T-cell (primary cell): ENCODE measurements at regions not wholly inside any gene's neighbourhood (a gene's known extent, or its start where the extent isn't known, plus 50 kb on each side); places are given as distances from the start of the nearest gene placed in this dataset.

Experiments
- ATAC-seq, 4 experiments: fragments of 200-7000 bp in 3 of 4; fragments of 150-1000 bp in 1 of 4; cut with Tn5 transposase; replicated peaks in 1 of 4; 1 replicate in 3 of 4; 2 replicates in 1 of 4; pipeline ENCODE4 v1.10.0; 2021; ENCODE audit warnings: moderate library complexity in 3 of 4, mild to moderate bottlenecking in 2 of 4, moderate number of reproducible peaks in 1 of 4
- CTCF ChIA-PET, 2 donors: fragments of 300-600 bp; sonication (Branson Sonifier 250); formaldehyde crosslinking; loops; one replicate each; lab custom pipeline; 2022; ENCODE audit warnings: antibody characterized with exemption in 2 of 2; lab: Charles Lee
- POLR2A ChIA-PET, 2 donors: fragments of 300-600 bp; sonication (Branson Sonifier 250); formaldehyde crosslinking; loops; one replicate each; lab custom pipeline; 2022; ENCODE audit warnings: antibody characterized with exemption in 2 of 2; lab: Charles Lee
- DNase-seq, 35 experiments: peaks; one replicate each; pipeline versions ENCODE4 v3.0.0 to v3.0.0-alpha.2; 2013 to 2023
- H3K27ac ChIP-seq: one replicate; pipeline ENCODE4 v1.5.1; 2013; ENCODE audit warnings: low read length
- H3K27me3 ChIP-seq, 2 experiments: replicated peaks in 1 of 2; 1 replicate in 1 of 2; 2 replicates in 1 of 2; pipeline versions ENCODE4 v1.6.1 to v1.7.0; 2013; ENCODE audit warnings: low read length in 1 of 2, mixed read lengths in 1 of 2; ENCODE audit not compliant: control insufficient read depth in 2 of 2, insufficient read depth in 2 of 2; ENCODE audit errors: extremely low read depth in 1 of 2
- H3K36me3 ChIP-seq, 2 donors: 1 replicate in 1 of 2; 2 replicates in 1 of 2; pipeline versions ENCODE4 v1.6.1 to v1.7.0; 2013; ENCODE audit warnings: low read length in 1 of 2; ENCODE audit not compliant: control insufficient read depth in 2 of 2, insufficient read depth in 1 of 2; ENCODE audit errors: extremely low read depth in 1 of 2
- H3K4me1 ChIP-seq, 2 experiments: 1 replicate in 1 of 2; 2 replicates in 1 of 2; pipeline versions ENCODE4 v1.6.1 to v1.7.0; 2013; ENCODE audit warnings: low read length in 2 of 2, mixed read lengths in 1 of 2; ENCODE audit not compliant: insufficient read depth in 2 of 2, control insufficient read depth in 1 of 2; ENCODE audit errors: extremely low read depth in 1 of 2
- H3K4me3 ChIP-seq, 2 donors: 1 replicate in 1 of 2; 2 replicates in 1 of 2; pipeline versions ENCODE4 v1.5.1 to v1.7.0; 2013; ENCODE audit warnings: mild to moderate bottlenecking in 2 of 2, low read length in 1 of 2, moderate library complexity in 1 of 2; ENCODE audit not compliant: control insufficient read depth in 1 of 2; ENCODE audit errors: extremely low read depth in 1 of 2
- H3K9me3 ChIP-seq: 2 replicates; pipeline ENCODE4 v1.7.0; 2013
- H3K27ac Mint-ChIP-seq, 2 donors: one replicate each; pipeline ENCODE4 v1.8.0; 2020 to 2021; ENCODE audit warnings: mild to moderate bottlenecking in 2 of 2, mixed read lengths in 2 of 2
- H3K27me3 Mint-ChIP-seq, 2 donors: one replicate each; pipeline ENCODE4 v1.8.0; 2021 to 2022; ENCODE audit warnings: mixed read lengths in 2 of 2
- H3K36me3 Mint-ChIP-seq: one replicate; pipeline ENCODE4 v1.8.0; 2021; ENCODE audit warnings: mixed read lengths
- H3K4me1 Mint-ChIP-seq, 3 donors: one replicate each; pipeline ENCODE4 v1.8.0; 2020 to 2022; ENCODE audit warnings: mixed read lengths in 3 of 3, mild to moderate bottlenecking in 1 of 3
- H3K4me3 Mint-ChIP-seq, 3 donors: one replicate each; pipeline ENCODE4 v1.8.0; 2020 to 2022; ENCODE audit warnings: mild to moderate bottlenecking in 3 of 3, mixed read lengths in 3 of 3, moderate library complexity in 3 of 3
- H3K9me3 Mint-ChIP-seq, 3 donors: one replicate each; pipeline ENCODE4 v1.8.0; 2020 to 2022; ENCODE audit warnings: mixed read lengths in 3 of 3
- WGBS: methylation state at CpG from one replicate; pipeline ENCODE4 v1.1.5; 2013; ENCODE audit warnings: missing lambda C conversion rate; ENCODE audit not compliant: insufficient coverage; 5-methylcytosine and 5-hydroxymethylcytosine counted together

- no peaks in the 10 kb centered on the region for H3K9me3 ChIP-seq
- Mint-ChIP-seq H3K9me3 (no peaks in the 10 kb centered on the region), H3K27ac (no peak overlapping the region), H3K4me1 (no peaks in the 10 kb centered on the region), H3K27me3 (peaks cover 16 to 17% of the 10 kb centered on the region in 2 donors), H3K36me3 (no peaks in the 10 kb centered on the region), H3K4me3 (no peak overlapping the region)
- no peaks in the 10 kb centered on the region for H3K4me1 ChIP-seq
- H3K4me3 ChIP-seq = no peak overlapping the region
- H3K36me3 ChIP-seq = no peaks in the 10 kb centered on the region
- ChIA-PET POLR2A (no interaction called here), CTCF (no interaction called here)
- no peak for DNase-seq
- no peak overlapping the region for H3K27ac ChIP-seq
- H3K27me3 ChIP-seq = peaks cover 0 to 15% of the 10 kb centered on the region in 2 experiments
- no CpG with 5 or more reads among the region's 2 CpGs for WGBS
- no peak for ATAC-seq
These were observed 133.1 kb downstream of the COPS8 start for GRCh38 chr2:237218756-237219155.

DNA sequence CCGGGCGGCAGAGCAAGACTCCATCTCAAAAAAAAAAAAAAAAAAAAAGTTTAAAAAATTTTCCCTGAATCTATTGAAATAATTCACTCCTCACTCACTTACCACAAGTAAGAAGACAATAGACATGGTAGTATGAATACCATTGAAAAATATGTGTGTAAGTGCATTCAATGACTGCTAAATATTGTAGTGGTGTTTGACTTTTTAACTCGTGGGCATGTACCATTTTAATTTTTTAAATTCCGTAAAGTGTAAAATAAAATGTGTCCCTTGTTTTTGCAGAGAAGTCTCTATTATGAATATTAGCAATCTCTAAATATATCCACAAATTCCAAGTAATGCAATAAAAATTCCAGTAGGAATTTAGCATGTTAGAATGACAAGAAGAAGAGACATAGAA, 134.1 kb downstream of the COPS8 start:
- ChIA-PET CTCF (interaction anchor here in 1 of 2 donors (0.6 kb wide), 1 partner anchor 25 kb away, joined by 6 read pairs; no protein-coding TSS in a partner anchor), POLR2A (no interaction called here)
- peaks cover 16 to 21% of the 10 kb centered on the region in 2 donors for H3K27me3 Mint-ChIP-seq
- H3K4me1 Mint-ChIP-seq = no peaks in the 10 kb centered on the region
- no peak for ATAC-seq
- no peak for DNase-seq
- Histone ChIP-seq H3K36me3 (no peaks in the 10 kb centered on the region), H3K9me3 (no peaks in the 10 kb centered on the region), H3K4me1 (no peaks in the 10 kb centered on the region), H3K27me3 (peaks cover 0 to 15% of the 10 kb centered on the region in 2 experiments), H3K27ac (no peak overlapping the region), H3K4me3 (no peak overlapping the region)
- H3K9me3 Mint-ChIP-seq = no peaks in the 10 kb centered on the region
- no CpG with 5 or more reads among the region's 4 CpGs for WGBS
- H3K36me3 Mint-ChIP-seq = no peaks in the 10 kb centered on the region
- H3K27ac Mint-ChIP-seq = no peak overlapping the region
- H3K4me3 Mint-ChIP-seq = no peak overlapping the region

- CTCF ChIA-PET = interaction anchor here (0.6 to 0.7 kb wide), 2 partner anchors 1036 to 1215 kb away, joined by 3 read pairs; no protein-coding TSS in a partner anchor
- H3K27ac ChIP-seq = no peak overlapping the region
- no peak overlapping the region for H3K4me3 Mint-ChIP-seq
- H3K36me3 ChIP-seq = no peaks in the 10 kb centered on the region
- ATAC-seq (no peak), DNase-seq (no peak)
- no peaks in the 10 kb centered on the region for H3K4me1 Mint-ChIP-seq
- no peaks in the 10 kb centered on the region for H3K9me3 ChIP-seq
- H3K27me3 ChIP-seq = peaks cover 0 to 15% of the 10 kb centered on the region in 2 experiments
- POLR2A ChIA-PET = no interaction called here
- H3K9me3 Mint-ChIP-seq = no peaks in the 10 kb centered on the region
- H3K4me1 ChIP-seq = no peaks in the 10 kb centered on the region
- WGBS = 25% methylated on average over 6 of the region's 8 CpGs
- no peaks in the 10 kb centered on the region for H3K36me3 Mint-ChIP-seq
- no peak overlapping the region for H3K4me3 ChIP-seq
- peaks cover 16 to 26% of the 10 kb centered on the region in 2 donors for H3K27me3 Mint-ChIP-seq
- H3K27ac Mint-ChIP-seq = no peak overlapping the region
These were observed 135.8 kb downstream of the COPS8 start for GRCh38 chr2:237221443-237221842.

GRCh38 chr2:237222178-237222577, 136.5 kb downstream of the COPS8 start:
- ChIA-PET CTCF (no interaction called here), POLR2A (no interaction called here)
- Mint-ChIP-seq H3K27me3 (peaks cover 16 to 27% of the 10 kb centered on the region in 2 donors), H3K4me3 (no peak overlapping the region), H3K36me3 (no peaks in the 10 kb centered on the region), H3K27ac (no peak overlapping the region), H3K9me3 (no peaks in the 10 kb centered on the region), H3K4me1 (no peaks in the 10 kb centered on the region)
- Histone ChIP-seq H3K27ac (no peak overlapping the region), H3K36me3 (no peaks in the 10 kb centered on the region), H3K4me3 (no peak overlapping the region), H3K9me3 (no peaks in the 10 kb centered on the region), H3K27me3 (peaks cover 0 to 15% of the 10 kb centered on the region in 2 experiments), H3K4me1 (no peaks in the 10 kb centered on the region)
- ATAC-seq (no peak), DNase-seq (no peak)
- 100% methylated on average over 3 of the region's 9 CpGs for WGBS

GRCh38 chr2:237222601-237223041, 136.9 kb downstream of the COPS8 start:
- Histone ChIP-seq H3K27me3 (peaks cover 0 to 15% of the 10 kb centered on the region in 2 experiments), H3K9me3 (no peaks in the 10 kb centered on the region), H3K4me1 (no peaks in the 10 kb centered on the region), H3K27ac (no peak overlapping the region), H3K36me3 (no peaks in the 10 kb centered on the region), H3K4me3 (no peak overlapping the region)
- WGBS = 90% methylated on average over 1 of the region's 4 CpGs
- Mint-ChIP-seq H3K4me3 (no peak overlapping the region), H3K9me3 (no peaks in the 10 kb centered on the region), H3K4me1 (no peaks in the 10 kb centered on the region), H3K36me3 (no peaks in the 10 kb centered on the region), H3K27me3 (peaks cover 16 to 28% of the 10 kb centered on the region in 2 donors), H3K27ac (no peak overlapping the region)
- DNase-seq (no peak), ATAC-seq (no peak)
- CTCF ChIA-PET = no interaction called here
- POLR2A ChIA-PET = no interaction called here

GRCh38 chr2:237223201-237223861, 137.6 kb downstream of the COPS8 start:
- Histone ChIP-seq H3K27me3 (peaks cover 0 to 10% of the 10 kb centered on the region in 2 experiments), H3K4me3 (no peak overlapping the region), H3K4me1 (no peaks in the 10 kb centered on the region), H3K9me3 (no peaks in the 10 kb centered on the region), H3K36me3 (no peaks in the 10 kb centered on the region), H3K27ac (no peak overlapping the region)
- Mint-ChIP-seq H3K9me3 (no peaks in the 10 kb centered on the region), H3K27ac (no peak overlapping the region), H3K4me1 (no peaks in the 10 kb centered on the region), H3K36me3 (no peaks in the 10 kb centered on the region), H3K4me3 (no peak overlapping the region), H3K27me3 (peaks cover 16 to 35% of the 10 kb centered on the region in 2 donors)
- ChIA-PET POLR2A (no interaction called here), CTCF (no interaction called here)
- DNase-seq (no peak), ATAC-seq (no peak)
- WGBS = 44% methylated on average over 4 of the region's 6 CpGs
